Trophoblast cell (in vitro differentiated cells and primary cell): ENCODE measurements at regions not wholly inside any gene's neighbourhood (a gene's known extent, or its start where the extent isn't known, plus 50 kb on each side); places are given as distances from the start of the nearest gene placed in this dataset.
"Not testable (repeated sequence)": the region's sequence is repeated elsewhere in the genome, so short reads cannot be mapped to it uniquely, and the experiment has no call there.

Experiments used
- DNase-seq, 2 donors: peaks; one replicate each; pipeline ENCODE4 v3.0.0-alpha.2; 2016
- H2AFZ ChIP-seq: 2 replicates; pipeline ENCODE4 v1.6.1; 2013; ENCODE audit warnings: low read length, moderate library complexity, mild to moderate bottlenecking; ENCODE audit not compliant: insufficient read depth, poor library complexity
- H2AK5ac ChIP-seq: 2 replicates; pipeline ENCODE4 v1.6.1; 2013; ENCODE audit warnings: mild to moderate bottlenecking, low read length
- H2BK120ac ChIP-seq: 2 replicates; pipeline ENCODE4 v1.6.1; 2013; ENCODE audit warnings: low read length, mild to moderate bottlenecking, moderate library complexity; ENCODE audit not compliant: insufficient read depth, poor library complexity
- H2BK12ac ChIP-seq: 2 replicates; pipeline ENCODE4 v1.6.1; 2013; ENCODE audit warnings: mild to moderate bottlenecking, low read length, moderate library complexity
- H2BK5ac ChIP-seq: 2 replicates; pipeline ENCODE4 v1.6.1; 2013; ENCODE audit warnings: low read length, low read depth, moderate library complexity, mild to moderate bottlenecking; ENCODE audit not compliant: poor library complexity
- H3K14ac ChIP-seq: 2 replicates; pipeline ENCODE4 v1.6.1; 2013; ENCODE audit warnings: mild to moderate bottlenecking, low read length
- H3K18ac ChIP-seq: 2 replicates; pipeline ENCODE4 v1.6.1; 2013; ENCODE audit warnings: mild to moderate bottlenecking, low read length
- H3K23ac ChIP-seq: 2 replicates; pipeline ENCODE4 v1.6.1; 2013; ENCODE audit warnings: low read length
- H3K27ac ChIP-seq: 2 replicates; pipeline ENCODE4 v1.5.1; 2013; ENCODE audit warnings: low read depth, mild to moderate bottlenecking, inconsistent platforms, low read length, moderate library complexity
- H3K27me3 ChIP-seq: 2 replicates; pipeline ENCODE4 v1.6.1; 2013; ENCODE audit warnings: inconsistent platforms, mild to moderate bottlenecking, low read length, moderate library complexity; ENCODE audit not compliant: insufficient read depth
- H3K36me3 ChIP-seq, 2 experiments: 1 replicate in 1 of 2; 2 replicates in 1 of 2; pipeline ENCODE4 v1.6.1; 2013; ENCODE audit warnings: low read length in 2 of 2, mild to moderate bottlenecking in 2 of 2, moderate library complexity in 1 of 2; ENCODE audit not compliant: insufficient read depth in 2 of 2, control insufficient read depth in 1 of 2
- H3K4ac ChIP-seq: 2 replicates; pipeline ENCODE4 v1.6.1; 2013; ENCODE audit warnings: low read depth, mild to moderate bottlenecking, low read length, moderate library complexity
- H3K4me1 ChIP-seq, 2 experiments: 1 replicate in 1 of 2; 2 replicates in 1 of 2; pipeline ENCODE4 v1.6.1; 2013; ENCODE audit warnings: low read length in 2 of 2, mild to moderate bottlenecking in 2 of 2, moderate library complexity in 1 of 2; ENCODE audit not compliant: insufficient read depth in 2 of 2, control insufficient read depth in 1 of 2
- H3K4me2 ChIP-seq: 2 replicates; pipeline ENCODE4 v1.6.1; 2013; ENCODE audit warnings: inconsistent platforms, mild to moderate bottlenecking, low read length, moderate library complexity
- H3K4me3 ChIP-seq: 2 replicates; pipeline ENCODE4 v1.5.1; 2013; ENCODE audit warnings: mild to moderate bottlenecking, low read depth, low read length, inconsistent platforms
- H3K79me1 ChIP-seq: one replicate; pipeline ENCODE4 v1.6.1; 2013; ENCODE audit warnings: low read length
- H3K79me2 ChIP-seq: 2 replicates; pipeline ENCODE4 v1.6.1; 2013; ENCODE audit warnings: low read length, mild to moderate bottlenecking; ENCODE audit not compliant: control insufficient read depth, insufficient read depth, poor library complexity
- H3K9ac ChIP-seq: 2 replicates; pipeline ENCODE4 v1.6.1; 2013; ENCODE audit warnings: mild to moderate bottlenecking, low read length
- H3K9me3 ChIP-seq: 2 replicates; pipeline ENCODE4 v1.6.1; 2013; ENCODE audit warnings: low read depth, mild to moderate bottlenecking, control low read depth, inconsistent platforms, low read length; ENCODE audit not compliant: insufficient read depth
- H4K12ac ChIP-seq: 2 replicates; pipeline ENCODE4 v1.6.1; 2013; ENCODE audit warnings: low read depth, mild to moderate bottlenecking, low read length, moderate library complexity
- H4K8ac ChIP-seq: 2 replicates; pipeline ENCODE4 v1.6.1; 2013; ENCODE audit warnings: low read depth, mild to moderate bottlenecking, low read length, moderate library complexity
- H4K91ac ChIP-seq: one replicate; pipeline ENCODE4 v1.6.1; 2013; ENCODE audit warnings: low read depth, mild to moderate bottlenecking, low read length, moderate library complexity
- WGBS: extraction: QIAGEN DNeasy Blood & Tissue Kit; methylation state at CpG from one replicate; pipeline ENCODE4 v1.1.7; 2013; ENCODE audit warnings: missing lambda C conversion rate; ENCODE audit not compliant: insufficient read length, insufficient coverage; ENCODE audit errors: extremely low coverage; 5-methylcytosine and 5-hydroxymethylcytosine counted together

GRCh38 chr2:91587098-91587497 lies 2895.6 kb downstream of the RPIA start:
- H3K9me3 ChIP-seq, H3K4me1 ChIP-seq, H3K23ac ChIP-seq, H3K14ac ChIP-seq, H3K27ac ChIP-seq, H3K4me3 ChIP-seq, H4K8ac ChIP-seq, H3K79me2 ChIP-seq, H4K91ac ChIP-seq, H2BK12ac ChIP-seq, H3K27me3 ChIP-seq, H3K4me2 ChIP-seq, H2BK5ac ChIP-seq, H2BK120ac ChIP-seq, H3K79me1 ChIP-seq, H2AK5ac ChIP-seq, H3K4ac ChIP-seq, H2AFZ ChIP-seq, H4K12ac ChIP-seq, H3K9ac ChIP-seq, DNase-seq, H3K18ac ChIP-seq, H3K36me3 ChIP-seq: not testable (repeated sequence)
- no CpG with 5 or more reads among the region's 6 CpGs for WGBS

- DNase-seq, H3K36me3 ChIP-seq, H2BK12ac ChIP-seq, H4K8ac ChIP-seq, H3K27me3 ChIP-seq, H3K14ac ChIP-seq, H2BK120ac ChIP-seq, H3K27ac ChIP-seq, H3K9ac ChIP-seq, H3K4me1 ChIP-seq, H3K18ac ChIP-seq, H2AFZ ChIP-seq, H3K4me2 ChIP-seq, H3K79me2 ChIP-seq, H3K23ac ChIP-seq, H4K91ac ChIP-seq, H4K12ac ChIP-seq, H3K4ac ChIP-seq, H2BK5ac ChIP-seq, H3K9me3 ChIP-seq, H2AK5ac ChIP-seq, H3K4me3 ChIP-seq, H3K79me1 ChIP-seq: not testable (repeated sequence)
- WGBS: no CpG with 5 or more reads among the region's 17 CpGs
Observed at GRCh38 chr2:91587908-91588535, 2896.5 kb downstream of the RPIA start.

GRCh38 chr2:91588782-91589223 lies 2897.3 kb downstream of the RPIA start:
- not testable (repeated sequence) for H2AFZ ChIP-seq, H3K36me3 ChIP-seq, H4K91ac ChIP-seq, H3K4me1 ChIP-seq, H2BK120ac ChIP-seq, H3K79me1 ChIP-seq, H2BK5ac ChIP-seq, H4K12ac ChIP-seq, H3K27me3 ChIP-seq, H2BK12ac ChIP-seq, H3K9me3 ChIP-seq, H3K4me3 ChIP-seq, H3K4me2 ChIP-seq, H3K18ac ChIP-seq, H3K9ac ChIP-seq, H3K14ac ChIP-seq, DNase-seq, H3K27ac ChIP-seq, H4K8ac ChIP-seq, H2AK5ac ChIP-seq, H3K79me2 ChIP-seq, H3K23ac ChIP-seq, H3K4ac ChIP-seq
- WGBS: no CpG with 5 or more reads among the region's 36 CpGs

GRCh38 chr2:91589454-91590328 lies 2898.2 kb downstream of the RPIA start:
- H3K4me2 ChIP-seq, H4K12ac ChIP-seq, H2AK5ac ChIP-seq, H3K9ac ChIP-seq, H3K4me3 ChIP-seq, DNase-seq, H3K9me3 ChIP-seq, H3K27me3 ChIP-seq, H2AFZ ChIP-seq, H4K91ac ChIP-seq, H2BK12ac ChIP-seq, H3K23ac ChIP-seq, H3K4ac ChIP-seq, H3K4me1 ChIP-seq, H2BK5ac ChIP-seq, H3K14ac ChIP-seq, H4K8ac ChIP-seq, H3K79me2 ChIP-seq, H3K18ac ChIP-seq, H3K27ac ChIP-seq, H3K36me3 ChIP-seq, H3K79me1 ChIP-seq, H2BK120ac ChIP-seq: not testable (repeated sequence)
- WGBS: no CpG with 5 or more reads among the region's 65 CpGs
